ENCODE measurements at regions not wholly inside any gene's neighbourhood (a gene's known extent, or its start where the extent isn't known, plus 50 kb on each side); places are given as distances from the start of the nearest gene placed in this dataset.

DNA sequence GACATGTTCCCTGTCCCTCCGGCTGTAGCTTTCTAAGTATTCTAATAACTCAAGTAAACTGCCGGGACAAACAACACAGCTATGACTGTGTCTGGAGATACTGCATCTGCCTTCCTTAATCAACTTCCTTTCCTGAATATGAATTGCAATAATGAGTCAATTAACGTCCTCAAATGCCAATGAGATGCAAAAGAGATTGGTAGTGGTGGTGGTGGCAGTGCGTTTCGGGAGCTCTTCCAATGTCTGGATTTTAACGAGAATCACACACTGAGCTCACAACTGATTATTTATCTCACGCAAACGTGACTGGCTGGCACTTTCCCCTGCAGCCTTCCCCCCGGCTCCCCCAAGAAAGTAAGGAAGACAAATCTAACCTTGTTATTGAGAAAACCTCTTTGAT lies 226.1 kb upstream of the GK2 start:
- TF ChIP-seq, protein P1, sequence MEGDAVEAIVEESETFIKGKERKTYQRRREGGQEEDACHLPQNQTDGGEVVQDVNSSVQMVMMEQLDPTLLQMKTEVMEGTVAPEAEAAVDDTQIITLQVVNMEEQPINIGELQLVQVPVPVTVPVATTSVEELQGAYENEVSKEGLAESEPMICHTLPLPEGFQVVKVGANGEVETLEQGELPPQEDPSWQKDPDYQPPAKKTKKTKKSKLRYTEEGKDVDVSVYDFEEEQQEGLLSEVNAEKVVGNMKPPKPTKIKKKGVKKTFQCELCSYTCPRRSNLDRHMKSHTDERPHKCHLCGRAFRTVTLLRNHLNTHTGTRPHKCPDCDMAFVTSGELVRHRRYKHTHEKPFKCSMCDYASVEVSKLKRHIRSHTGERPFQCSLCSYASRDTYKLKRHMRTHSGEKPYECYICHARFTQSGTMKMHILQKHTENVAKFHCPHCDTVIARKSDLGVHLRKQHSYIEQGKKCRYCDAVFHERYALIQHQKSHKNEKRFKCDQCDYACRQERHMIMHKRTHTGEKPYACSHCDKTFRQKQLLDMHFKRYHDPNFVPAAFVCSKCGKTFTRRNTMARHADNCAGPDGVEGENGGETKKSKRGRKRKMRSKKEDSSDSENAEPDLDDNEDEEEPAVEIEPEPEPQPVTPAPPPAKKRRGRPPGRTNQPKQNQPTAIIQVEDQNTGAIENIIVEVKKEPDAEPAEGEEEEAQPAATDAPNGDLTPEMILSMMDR (IDR thresholded peaks at IDR 0.05) = no peak
- TF ChIP-seq POLR2A (IDR thresholded peaks at IDR 0.05) = no peak
